CD4-positive, alpha-beta T cell treated with Interleukin-17A for 1 hour (primary cell): ENCODE measurements at regions not wholly inside any gene's neighbourhood (a gene's known extent, or its start where the extent isn't known, plus 50 kb on each side); places are given as distances from the start of the nearest gene placed in this dataset.
A peak's percentile ranks its signal among the peaks of the same experiment; 100 is the strongest.

Source experiments
- DNase-seq: peaks from one replicate; pipeline ENCODE4 v3.0.0-alpha.2; 2020

GRCh38 chr16:86019446-86020047 is 120.6 kb downstream of the IRF8 start:
- no peak for DNase-seq

- no peak for DNase-seq
Measured at GRCh38 chr16:86020971-86021370, 122.0 kb downstream of the IRF8 start.

DNA sequence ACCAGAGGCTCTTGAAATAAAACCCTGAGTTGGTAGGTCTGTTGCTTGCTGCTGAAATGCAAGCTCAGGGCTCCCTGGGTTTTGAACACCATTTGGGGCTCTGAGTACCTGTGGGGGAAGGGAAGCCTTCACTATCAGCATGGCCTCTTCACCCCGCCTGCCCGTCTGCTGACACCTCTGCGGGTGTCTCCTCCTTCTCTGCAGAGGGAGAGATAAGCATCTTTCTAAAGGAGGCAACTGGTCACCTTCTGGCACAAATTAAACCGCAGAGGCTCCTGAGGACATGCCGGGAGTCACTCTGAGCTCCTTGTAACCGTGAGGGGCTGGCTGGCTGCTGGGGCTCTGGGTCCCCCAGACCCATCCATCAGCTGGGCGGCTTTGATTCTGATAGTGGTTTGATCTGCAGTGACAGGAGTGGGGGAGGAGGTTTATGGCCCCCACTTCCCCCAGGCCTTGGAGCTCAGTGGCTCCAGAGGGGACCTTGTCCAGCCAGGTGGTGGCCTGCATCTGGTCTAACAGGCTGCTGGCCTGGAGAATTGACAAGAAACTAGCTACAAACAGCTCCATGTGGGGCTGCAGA is 123.5 kb downstream of the IRF8 start:
- DNase-seq: no peak

DNA sequence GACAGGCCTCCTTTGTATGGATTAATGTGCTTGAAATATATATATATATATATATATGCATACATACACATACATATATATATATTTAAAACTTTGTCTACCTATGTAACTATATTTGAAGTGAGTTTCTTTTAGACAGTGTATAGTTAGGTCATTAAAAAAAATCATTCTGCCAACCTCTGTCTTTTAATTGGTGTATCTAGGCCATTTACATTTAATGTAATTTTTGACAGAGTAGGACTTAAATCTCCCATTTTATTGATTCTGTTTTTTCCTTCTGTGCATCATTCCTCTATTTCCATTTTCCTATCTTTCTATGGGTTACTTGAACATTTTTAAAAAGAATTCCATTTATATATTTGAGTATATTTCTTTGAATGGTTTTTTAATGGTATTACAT is 125.2 kb downstream of the IRF8 start:
- no peak for DNase-seq

DNA sequence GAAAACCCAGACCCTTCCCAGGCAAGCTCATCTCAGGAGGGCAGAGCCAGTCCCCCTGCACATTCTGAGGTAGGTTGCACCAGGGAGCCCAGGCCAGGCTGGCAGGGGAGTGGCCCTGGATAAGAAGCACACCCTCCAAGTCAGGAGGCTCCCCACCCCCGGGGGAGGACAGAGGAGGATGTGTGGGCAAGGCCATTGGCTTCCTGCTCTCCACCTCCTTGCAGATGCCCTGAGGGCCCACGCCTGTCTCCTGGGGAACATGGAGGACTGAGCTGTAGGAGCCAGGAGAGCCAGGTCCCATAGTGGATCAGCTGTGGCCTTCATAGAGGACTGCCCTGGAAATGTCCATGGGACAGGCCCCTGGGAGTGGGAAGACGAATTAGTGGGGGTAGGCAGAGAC is 126.7 kb downstream of the IRF8 start:
- DNase-seq: no peak

DNA sequence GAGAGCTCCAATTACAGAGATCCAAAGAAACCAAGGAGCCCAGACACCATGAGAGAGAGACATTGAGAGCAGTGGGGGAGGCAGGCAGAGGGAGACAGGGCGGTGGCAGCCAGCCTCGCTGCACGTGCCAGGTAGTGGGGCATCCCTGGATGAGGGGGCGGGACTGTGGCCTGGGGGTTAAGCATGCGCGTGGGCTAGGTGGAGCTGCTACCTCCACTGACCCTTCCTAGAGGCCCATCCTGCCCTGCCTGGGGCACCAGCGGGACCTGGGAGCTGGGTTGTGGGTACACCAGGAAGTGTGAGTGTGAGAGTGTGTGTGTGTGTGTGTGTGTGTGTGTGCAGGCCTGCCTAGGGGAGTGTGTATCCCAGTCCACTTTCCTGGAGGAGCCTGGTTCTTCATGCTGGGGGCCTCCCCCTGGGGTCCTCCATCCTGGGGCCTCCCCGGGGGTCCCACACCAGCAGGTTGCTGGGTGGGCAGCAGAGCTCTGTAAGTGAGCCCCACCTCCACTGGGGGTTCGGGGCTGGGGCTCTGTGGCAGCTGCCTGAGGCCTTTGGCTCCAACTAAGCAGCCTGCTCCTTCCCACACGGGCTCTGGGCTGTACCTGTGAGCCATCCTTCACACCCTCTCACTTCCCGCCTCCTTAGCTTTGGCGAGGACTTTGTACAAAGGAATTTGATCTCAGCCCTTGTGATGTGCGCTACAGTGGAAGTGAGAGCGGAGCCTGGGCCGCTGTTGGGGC is 127.4 kb downstream of the IRF8 start:
- DNase-seq: no peak

- DNase-seq: no peak
Measured at GRCh38 chr16:86026916-86027315, 128.0 kb downstream of the IRF8 start.

DNA sequence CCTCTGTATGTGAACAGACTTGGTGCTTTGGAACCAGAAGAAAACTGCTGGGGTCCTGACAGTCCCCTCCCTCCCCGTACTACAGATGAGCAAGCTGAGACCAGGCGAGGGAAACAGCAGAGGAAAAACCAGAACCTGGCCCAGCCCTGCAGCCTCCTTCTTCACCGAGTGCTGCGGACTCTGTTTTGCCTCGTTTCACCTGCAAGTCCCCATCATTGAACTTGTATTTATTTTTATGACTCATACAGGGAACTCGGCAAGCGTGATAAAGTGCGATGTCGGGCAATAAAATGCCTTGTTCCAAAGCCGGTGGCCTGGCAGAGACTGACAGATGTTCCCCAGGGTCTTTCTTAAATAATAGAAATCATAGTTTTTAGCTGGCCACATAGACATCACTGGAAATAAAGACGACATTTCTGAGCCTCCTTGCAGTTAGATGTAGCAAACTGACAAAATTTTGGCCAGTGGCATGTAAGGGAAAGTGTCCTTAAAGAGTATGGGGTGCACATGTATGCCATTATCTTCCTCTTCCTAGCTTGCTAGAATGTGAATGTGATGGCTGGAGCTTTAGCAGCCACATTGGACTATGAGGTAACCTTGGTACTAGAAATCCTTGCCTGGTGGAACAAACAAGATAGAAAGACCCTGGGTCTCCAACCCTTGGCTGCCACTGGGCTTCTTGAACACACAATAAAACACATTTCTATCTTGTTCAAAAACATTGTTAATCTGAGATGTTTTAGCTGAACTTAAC is 128.6 kb downstream of the IRF8 start:
- DNase-seq: no peak

DNA sequence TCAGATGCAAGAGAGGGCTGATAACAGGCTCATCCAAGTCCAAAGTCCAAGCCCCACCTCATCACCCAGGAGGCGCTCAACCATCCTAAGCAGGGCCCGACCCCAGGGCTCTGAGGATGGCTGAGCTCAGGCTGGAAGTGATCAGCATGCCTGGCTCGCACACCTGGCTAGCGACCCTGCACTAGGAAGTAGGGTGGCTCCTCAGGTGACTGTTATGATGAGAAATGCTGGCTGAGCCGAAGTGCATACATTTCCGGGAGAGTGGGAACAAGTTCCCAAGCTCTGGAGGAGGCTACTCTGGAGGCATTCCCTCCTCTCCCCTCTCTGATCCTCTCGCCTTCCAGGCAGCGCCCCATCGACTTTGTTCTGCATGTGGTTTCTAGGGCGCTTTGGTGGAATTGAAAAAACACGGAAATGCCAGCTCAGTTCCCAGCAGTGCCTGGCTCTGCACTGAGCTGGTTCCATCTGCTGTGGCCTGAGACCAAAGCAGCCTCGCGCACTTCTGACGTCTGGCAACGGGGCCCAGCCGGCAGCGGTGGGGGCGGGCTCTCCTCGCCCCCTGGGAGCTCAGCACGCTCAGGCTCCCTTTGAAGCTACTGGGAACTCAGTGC is 130.3 kb downstream of the IRF8 start:
- DNase-seq: no peak

DNA sequence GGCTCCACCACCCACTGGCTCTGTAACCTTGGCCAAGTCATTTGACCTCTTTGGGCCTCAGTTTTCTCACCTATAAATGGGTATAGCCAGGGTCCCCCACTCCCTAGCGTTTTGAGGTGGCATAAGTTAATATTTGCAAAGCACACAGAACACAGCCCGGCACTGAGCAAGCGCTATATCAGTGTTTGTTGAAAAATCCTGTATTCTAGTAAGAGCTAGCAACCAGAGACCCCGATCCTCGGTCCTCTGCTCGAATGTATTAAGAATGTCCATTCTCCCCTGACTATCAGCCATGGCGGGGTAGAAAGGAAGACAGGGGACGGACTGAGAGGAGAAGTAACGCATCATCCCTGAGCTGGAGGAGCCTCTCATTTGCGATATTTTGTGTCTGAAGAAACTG is 131.2 kb downstream of the IRF8 start:
- no peak for DNase-seq

GRCh38 chr16:86031141-86031678 is 132.2 kb downstream of the IRF8 start:
- no peak for DNase-seq

GRCh38 chr16:86033016-86033474 is 134.1 kb downstream of the IRF8 start:
- no peak for DNase-seq

DNA sequence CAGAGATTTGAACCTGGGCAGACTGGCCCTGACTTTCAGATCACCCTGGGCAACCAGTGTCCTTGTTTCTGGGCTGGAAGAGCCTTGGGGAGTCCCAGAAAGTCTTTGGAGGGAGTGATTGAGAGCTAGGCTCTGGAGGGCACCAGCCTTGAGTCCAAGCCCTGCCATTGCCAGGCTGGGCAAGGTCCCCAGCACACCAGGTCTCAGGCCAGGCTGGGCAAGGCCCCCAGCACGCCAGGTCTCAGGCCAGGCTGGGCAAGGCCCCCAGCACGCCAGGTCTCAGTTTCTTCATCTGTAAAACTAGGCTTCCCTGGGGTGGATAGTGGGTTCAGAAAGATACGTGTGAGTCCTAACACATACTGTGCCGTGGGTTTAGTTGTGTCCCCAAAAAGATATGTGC is 135.0 kb downstream of the IRF8 start:
- no peak for DNase-seq

DNA sequence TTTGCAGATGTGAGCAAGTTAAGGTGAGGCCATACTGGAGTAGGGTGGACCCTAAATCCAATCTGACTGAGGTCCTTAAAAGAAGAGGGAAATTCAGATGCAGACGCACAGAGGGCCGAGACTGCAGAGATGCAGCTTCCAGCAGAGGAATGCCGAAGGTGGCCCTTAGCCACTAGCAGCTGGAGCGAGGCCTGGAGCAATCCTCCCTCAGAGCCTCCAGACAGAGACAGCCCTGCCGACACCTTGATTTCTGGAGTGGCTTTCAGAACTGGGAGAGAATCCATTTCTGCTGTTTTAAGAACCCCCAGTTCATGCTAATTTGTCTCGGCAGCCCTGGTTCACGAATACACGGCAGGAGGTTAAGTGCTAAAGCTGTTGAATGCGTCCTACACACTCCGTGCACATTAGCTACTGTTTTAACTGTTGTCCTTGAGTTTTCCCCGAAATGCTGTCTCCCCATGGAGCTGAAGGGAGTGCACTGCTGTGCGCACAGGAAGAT is 135.5 kb downstream of the IRF8 start:
- DNase-seq: no peak

- DNase-seq: no peak
Measured at GRCh38 chr16:86035906-86036305, 136.9 kb downstream of the IRF8 start.

DNA sequence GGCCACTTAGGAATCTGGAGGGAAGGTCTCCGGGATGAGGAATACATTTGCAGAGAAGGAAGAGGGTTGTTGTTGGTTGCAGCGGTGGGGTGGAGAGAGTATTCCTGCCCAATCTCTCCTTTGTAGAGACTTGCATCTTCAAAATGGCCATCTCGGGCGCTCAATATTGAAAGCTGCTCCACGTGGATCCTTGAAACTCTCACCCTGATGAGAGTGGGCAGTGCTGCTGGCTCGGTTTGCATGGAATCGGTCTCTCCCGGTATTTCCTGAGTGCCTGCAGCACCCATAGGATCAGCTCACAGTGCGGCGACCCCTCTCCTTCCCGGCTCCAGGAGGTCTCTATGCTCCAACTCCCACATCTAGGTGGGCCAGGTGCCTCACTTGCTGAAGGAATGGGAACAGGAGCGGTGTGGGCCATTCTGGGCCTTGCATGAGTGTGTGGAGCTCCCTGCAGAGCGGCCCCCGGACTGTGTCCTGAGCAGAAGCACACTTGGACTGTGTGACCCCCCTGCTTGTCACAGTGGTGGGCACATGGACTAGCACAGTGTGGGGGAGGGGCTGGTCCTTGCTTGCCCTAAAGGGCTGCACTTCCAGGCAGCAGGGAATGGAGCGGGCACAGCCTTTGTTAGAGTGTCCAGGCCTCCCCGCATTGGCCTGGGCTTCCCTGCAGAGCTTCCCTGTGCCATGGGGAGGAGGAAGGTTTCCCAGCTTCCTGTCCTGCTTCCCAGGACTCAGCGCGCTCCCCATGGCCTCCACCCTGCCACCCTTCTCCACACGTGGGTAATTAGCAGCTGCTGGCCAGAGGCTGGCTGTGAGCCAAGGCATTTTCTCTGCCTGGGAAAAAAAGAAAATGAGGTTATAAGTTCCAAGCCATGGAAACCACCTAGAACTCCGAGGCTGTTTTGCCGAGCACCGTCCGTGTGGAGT is 139.3 kb downstream of the IRF8 start:
- no peak for DNase-seq

DNA sequence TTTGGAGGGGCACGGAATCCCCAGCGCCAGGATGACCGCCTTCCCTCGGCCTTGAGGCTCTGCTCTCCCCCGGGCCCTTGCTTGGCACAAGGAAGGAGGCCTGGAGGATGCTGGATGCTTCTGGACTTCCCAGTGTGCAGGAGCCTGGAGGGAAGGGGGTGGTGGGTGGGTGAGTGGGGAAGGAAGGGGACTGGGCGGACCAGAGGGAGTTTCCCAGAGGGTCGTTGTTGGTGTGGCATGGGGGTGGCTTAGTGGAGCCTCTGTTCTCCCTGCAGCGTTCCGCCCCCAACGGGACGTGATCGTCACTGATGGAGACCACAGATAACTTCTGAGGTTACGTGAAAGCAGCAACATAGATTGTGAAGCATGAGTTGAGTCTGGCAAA is 140.0 kb downstream of the IRF8 start:
- peak; percentile 1 for DNase-seq

DNA sequence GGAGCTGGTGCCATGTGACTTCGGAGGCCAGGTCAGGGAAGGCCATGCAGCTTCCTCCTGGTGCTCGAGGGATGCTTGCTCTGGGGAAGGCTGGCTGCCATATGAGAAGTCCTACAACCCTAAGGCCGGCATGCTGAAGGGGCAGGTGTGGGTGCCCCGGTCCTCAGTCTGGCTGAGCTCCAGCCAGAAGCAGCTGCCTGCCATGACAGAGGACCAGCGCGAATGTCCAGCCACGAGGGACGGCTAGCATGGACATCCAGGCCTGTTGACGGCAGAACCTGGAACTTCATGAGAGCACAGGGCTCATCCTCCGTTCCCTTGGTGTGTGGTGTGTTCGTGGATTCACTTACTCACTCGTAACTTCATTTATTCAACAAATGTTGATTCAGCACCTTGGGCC is 140.6 kb downstream of the IRF8 start:
- no peak for DNase-seq

DNA sequence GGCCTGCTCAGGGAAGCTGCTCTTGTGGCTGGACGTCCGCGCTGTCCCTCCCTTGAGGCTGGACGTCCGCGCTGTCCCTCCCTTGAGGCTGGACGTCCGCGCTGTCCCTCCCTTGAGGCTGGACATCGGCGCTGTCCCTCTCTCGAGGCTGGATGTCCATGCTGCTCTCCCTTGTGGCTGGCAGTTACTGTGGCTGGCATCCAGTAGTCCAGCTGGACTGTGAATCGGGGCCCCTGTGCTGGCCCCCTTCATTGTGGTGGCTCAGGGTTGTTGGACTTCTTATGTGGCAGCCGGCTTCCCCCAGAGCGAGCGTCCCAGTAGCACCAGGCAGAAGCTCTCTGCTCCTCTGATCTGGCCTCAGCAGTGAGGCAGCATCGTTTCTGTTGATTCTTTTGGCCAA is 141.5 kb downstream of the IRF8 start:
- no peak for DNase-seq

DNA sequence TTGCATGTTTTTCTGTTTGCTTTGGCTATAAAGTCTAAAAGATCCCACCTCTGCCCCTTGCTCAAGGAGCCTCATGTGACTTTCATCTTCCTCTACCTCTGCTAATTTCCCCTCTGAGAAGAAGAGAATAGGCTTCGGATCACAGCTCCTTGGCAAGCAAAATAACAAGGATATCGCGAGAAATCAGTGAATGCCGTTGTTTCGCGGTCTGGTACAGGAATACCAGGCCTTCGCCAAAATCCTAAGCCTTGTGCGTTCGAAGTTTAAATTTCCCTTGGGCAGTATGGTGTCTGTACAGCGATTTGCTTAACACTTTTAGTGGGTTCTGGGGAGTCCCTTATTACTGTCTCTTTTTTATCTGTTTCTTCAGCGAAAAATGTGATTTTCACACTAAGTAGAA is 142.3 kb downstream of the IRF8 start:
- DNase-seq: no peak

- DNase-seq: no peak
Measured at GRCh38 chr16:86041807-86042206, 142.8 kb downstream of the IRF8 start.

DNA sequence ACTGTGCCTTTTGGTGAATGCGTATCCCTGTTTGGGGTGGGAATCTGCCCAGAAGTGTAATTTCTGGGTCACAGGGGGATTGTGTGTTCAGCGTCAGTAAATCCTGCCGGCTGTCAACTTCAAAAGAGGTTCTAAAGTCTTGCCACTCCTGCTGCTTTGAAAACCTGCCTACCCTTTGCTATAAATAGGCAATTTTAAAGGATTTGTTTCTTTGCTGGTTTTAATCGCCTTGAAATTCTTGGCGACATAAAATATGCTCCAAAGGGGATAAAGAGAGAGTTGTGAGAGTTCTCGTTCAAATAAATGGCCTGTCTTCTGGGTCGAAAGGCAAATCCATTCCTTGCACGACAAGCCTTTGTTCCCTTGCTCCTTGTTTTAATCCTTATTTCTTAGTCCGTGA is 143.4 kb downstream of the IRF8 start:
- no peak for DNase-seq
